CD1c-positive myeloid dendritic cell (primary cell): ENCODE measurements at regions not wholly inside any gene's neighbourhood (a gene's known extent, or its start where the extent isn't known, plus 50 kb on each side); places are given as distances from the start of the nearest gene placed in this dataset.

ENCODE experiments used
- DNase-seq: peaks from one replicate; pipeline ENCODE4 v3.0.0-alpha.2; 2016; ENCODE audit errors: extremely low spot score

DNA sequence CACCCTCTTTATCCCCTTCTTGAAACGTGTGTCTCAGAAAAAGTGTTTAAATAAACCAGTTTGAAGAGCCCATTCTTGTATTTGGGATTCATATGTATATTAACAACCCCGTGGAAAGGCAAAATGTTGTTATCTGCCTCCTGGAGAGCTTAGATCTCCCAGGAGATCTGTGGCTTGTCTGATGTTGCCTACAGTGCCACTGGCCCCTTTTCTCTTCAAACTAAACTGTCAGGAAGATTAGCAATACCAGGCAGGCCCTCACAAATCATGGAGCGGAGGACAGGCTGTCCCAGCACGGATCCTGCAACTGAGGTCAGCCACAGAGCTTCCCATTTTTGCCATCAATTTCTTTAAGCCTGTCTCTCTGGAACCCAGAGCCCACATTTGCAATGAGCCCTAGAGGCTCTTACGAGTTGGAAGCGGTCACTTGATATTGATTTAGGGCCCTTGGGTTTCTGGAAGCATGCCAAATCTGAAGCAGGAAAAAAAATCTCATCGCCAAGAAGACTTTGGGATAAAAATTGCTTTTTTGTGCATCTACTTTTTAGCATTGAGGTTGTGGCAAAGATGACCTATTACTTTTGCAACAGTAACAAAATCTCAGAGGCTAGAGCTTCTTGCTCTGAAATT lies 234.1 kb downstream of the OPA1 start:
- DNase-seq, result no peak

GRCh38 chr3:193827871-193828270 lies 234.9 kb downstream of the OPA1 start:
- no peak for DNase-seq

GRCh38 chr3:193828477-193828876 lies 235.5 kb downstream of the OPA1 start:
- no peak for DNase-seq

- DNase-seq, result no peak
Measured at GRCh38 chr3:193829781-193830180, 236.8 kb downstream of the OPA1 start.

- no peak for DNase-seq
Measured at GRCh38 chr3:193830791-193831191, 237.8 kb downstream of the OPA1 start.

GRCh38 chr3:193831495-193832455 lies 238.8 kb downstream of the OPA1 start:
- peak; percentile 83 for DNase-seq

GRCh38 chr3:193832833-193833413 lies 239.9 kb downstream of the OPA1 start:
- DNase-seq, result no peak

- no peak for DNase-seq
Measured at GRCh38 chr3:193833592-193833991, 240.6 kb downstream of the OPA1 start.

- no peak for DNase-seq
Measured at GRCh38 chr3:193835414-193835813, 242.4 kb downstream of the OPA1 start.

GRCh38 chr3:193836511-193836910 lies 243.5 kb downstream of the OPA1 start:
- no peak for DNase-seq

DNA sequence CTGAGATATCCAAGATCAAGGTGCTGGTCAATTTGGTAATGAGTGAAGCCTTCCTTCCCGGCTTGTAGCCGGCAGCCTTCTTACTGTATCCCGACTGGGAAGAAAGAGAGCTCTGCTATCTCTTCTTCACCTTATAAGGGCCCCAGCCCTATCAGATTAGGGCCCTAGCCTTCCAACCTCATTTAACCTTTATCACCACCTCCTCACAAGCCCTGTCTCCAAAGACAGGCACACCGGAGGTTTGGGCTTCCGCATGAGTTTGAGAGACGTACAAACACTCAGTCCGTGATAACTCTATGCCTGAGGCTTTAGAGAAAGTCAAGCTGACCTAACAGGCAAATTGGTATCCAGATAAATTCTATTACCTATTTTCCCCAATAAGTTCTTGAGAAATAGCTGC lies 243.9 kb downstream of the OPA1 start:
- no peak for DNase-seq

DNA sequence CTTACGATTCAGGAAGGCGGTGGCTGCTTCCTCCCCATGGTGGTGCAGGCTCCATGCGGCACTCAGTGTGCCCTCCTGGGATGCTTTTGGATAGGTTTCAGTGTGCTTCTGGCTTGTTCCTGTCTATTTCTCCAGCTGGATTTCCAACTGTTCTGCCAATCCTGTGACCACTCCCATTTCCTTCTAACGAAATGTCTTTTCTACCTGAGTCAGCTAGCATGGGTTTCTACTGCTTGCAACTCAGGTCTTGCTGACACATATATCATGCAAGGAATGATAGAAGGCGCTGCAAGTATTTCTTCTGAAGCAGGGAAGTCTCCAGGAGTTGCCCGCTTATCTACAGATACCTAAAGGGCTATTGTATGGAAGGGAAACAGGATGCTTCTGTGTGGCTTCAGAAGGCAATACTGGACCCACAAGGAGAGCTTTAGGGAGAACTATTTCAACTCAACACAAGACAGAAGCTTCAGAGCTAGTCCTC lies 244.4 kb downstream of the OPA1 start:
- no peak for DNase-seq

GRCh38 chr3:193840111-193840641 lies 247.2 kb downstream of the OPA1 start:
- DNase-seq, result no peak

GRCh38 chr3:193841581-193841980 lies 248.6 kb downstream of the OPA1 start:
- no peak for DNase-seq

GRCh38 chr3:193842029-193842798 lies 249.2 kb downstream of the OPA1 start:
- DNase-seq, result peak; percentile 91

DNA sequence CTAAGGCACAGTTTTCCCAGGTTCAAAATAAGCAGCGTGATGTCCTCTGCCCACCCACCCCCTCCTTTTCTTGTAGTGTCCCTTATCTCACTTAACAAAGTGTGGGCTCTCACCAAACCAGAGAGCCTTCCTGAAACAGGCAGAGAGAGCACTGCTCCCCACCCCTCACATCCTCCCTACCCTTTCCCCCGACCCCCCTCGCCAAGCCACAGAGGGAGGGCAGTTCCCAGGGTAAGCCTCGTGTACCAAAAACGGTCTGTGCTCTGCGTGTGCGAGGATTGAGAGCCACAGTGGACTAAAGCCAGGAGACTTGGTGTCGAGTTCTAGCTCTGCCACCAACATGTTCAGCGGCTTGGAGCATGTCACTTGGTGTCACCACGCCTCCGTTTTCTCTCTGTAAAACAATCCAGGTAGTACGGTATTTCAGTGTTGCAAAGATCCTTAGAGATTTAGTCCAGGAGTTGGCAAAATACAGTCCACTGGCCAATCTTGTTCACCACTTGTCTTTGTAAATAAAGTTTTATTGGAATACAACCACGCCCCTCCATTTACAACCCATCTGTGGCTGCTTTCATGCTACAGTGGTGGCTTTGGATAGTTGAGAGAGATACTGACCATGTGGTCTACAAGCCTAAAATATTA lies 249.9 kb downstream of the OPA1 start:
- no peak for DNase-seq

- no peak for DNase-seq
Measured at GRCh38 chr3:193843474-193844301, 250.7 kb downstream of the OPA1 start.

- DNase-seq, result no peak
Measured at GRCh38 chr3:193844472-193844871, 251.5 kb downstream of the OPA1 start.

DNA sequence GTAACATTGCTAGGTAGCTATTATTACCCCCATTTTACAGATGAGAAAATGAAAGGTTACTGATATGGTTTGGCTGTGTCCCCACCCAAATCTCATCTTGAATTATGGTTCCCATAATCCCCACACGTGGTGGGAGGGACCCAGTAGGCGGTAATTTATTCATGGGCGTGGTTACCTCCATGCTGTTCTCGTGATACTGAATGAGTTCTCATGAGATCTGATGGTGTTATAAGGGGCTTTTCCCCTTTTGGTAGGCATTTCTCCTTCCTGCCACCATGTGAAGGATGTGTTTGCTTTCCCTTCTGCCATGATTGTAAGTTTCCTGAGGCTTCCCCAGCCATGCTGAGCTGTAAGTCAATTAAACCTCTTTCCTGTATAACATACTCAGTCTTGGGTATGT lies 252.1 kb downstream of the OPA1 start:
- DNase-seq, result no peak

DNA sequence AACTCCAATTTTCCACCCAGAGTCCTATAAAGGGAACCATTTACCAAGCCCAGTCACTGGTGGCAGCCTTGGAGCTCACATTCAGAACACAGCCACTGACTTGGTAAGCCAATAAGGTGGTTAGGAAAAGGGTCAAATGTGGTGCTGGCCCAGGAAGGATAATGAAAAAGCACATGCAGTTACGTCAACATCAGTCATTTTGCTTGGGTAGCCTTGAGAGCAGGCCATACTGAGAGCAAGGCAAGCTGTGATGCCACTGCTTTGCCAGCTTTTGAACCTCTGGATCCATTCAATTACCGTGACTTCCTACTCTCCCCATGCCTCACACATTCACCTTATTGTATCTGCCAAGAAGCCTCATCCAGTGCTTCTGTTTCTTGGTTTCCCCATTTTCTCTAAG lies 253.6 kb downstream of the OPA1 start:
- no peak for DNase-seq
